HG02759 (cell line): ENCODE measurements at regions not wholly inside any gene's neighbourhood (a gene's known extent, or its start where the extent isn't known, plus 50 kb on each side); places are given as distances from the start of the nearest gene placed in this dataset.
"Not testable (repeated sequence)": the region's sequence is repeated elsewhere in the genome, so short reads cannot be mapped to it uniquely, and the experiment has no call there.

Source experiments
- ATAC-seq: cut with Tn5 transposase; IDR thresholded peaks from one replicate; pipeline ENCODE4 v1.9.1; 2021; ENCODE audit warnings: mild to moderate bottlenecking, moderate library complexity; ENCODE audit not compliant: unreplicated experiment

DNA sequence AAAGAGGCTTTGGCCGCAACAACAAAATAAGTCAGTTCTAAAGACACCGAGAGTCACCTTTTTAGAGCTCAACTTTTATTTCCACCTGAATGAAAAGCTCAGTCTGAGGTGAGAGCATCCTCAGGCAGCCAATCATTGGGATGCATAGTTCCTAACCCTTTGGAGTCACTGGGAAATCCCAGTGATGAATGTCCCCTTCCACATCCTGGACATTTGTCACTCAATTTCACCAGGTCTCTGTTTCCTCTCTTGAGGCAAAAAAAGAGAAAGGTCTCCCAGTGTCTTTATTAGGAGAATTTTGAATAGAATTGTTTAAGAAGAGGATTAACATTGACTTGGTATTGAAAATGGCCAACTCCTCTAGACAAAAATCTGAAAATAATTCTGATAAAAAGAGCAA, 137.5 kb upstream of the SPRED1 start:
- no peak for ATAC-seq

DNA sequence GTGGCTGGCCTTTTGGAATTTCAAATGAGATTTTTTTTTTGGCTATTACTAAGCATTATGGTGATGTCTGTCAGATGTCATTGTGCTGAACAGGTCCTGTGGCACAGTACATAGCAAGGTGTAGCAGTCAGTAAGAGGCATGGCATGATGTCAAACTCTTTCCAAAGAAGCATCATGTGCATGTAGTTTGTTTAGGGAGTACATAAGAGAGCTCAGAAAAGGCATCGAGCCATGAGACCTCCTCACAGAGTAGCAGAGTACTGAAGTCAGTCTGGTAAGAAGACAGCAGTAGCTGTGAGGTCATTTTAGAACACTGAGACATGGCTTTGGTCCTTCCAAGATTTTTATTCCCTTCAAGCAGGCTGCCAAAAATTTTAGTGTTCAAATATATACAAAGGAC, 134.9 kb upstream of the SPRED1 start:
- ATAC-seq = no peak

DNA sequence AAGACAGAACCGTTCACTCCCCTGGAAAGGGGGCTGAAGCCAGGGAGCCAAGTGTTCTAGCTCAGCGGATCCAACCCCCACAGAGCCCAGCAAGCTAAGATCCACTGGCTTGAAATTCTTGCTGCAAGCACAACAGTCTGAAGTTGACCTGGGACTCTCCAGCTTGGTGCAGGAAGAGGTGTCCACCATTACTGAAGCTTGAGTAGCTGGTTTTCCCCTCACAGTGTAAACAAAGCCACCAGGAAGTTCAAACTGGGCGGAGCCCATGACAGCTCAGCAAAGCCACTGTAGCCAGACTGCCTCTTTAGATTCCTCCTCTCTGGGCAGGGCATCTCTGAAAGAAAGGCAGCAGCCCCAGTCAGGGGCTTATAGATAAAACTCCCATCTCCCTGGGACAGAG, 132.8 kb upstream of the SPRED1 start:
- not testable (repeated sequence) for ATAC-seq

DNA sequence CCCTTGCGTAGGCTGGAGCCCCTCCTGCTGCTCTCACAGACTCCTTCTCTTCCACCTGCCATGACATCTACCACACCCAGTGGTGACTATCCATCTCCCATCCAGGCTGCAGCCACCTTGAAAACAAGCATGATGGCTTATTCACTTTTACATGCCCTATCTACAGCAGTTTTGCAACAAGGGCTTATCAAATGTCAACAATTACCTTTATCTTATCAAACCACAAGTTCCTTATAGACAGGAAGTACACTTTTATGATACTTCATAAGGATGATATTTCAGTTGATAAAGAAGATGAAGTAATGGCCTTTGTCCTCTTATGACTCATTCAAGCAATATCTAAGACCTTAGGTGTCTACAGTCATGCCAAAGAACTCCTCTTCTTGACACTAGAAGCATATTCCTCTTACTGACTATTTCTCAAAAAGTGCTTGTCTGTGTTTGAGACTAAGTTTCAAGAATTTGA, 125.3 kb upstream of the SPRED1 start:
- no peak for ATAC-seq

DNA sequence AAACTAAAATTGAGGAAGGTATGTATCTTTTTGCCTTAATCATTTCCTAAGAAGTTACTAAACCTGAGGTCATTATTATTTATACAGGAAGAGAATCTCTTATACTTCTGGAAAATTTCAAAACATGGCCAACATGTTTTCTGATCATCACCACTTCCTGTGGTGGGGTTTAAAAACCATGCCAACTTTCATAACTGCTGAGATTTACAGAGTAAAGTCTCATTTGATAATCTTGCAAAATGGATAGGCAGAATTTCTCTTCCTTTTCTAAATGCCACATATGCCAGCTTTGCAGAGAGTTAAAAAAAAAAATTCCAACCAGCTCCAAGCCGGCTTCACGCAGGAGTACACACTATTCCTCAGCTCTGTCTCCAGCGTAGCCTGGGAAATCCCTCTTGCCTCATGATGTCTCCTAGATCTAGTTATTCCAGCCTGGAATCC, 124.3 kb upstream of the SPRED1 start:
- no peak for ATAC-seq

DNA sequence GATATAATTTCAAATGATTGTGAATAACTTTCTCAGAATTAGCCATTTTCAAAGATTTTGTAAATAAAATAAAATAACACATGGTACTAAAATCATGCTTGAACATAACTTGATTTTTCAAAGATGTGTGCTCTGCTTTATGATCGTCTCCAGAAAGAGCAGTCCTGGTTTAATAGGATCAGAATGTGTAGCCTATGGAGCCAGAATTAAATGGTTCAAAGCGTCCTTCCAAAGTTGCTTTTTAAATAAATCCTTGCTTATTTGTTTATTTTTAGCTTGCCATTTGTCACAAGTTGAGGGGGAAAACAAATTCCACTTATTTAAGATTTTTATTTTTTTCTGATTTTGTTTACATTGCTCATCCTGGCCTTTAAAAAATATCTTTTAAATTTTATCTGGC, 123.7 kb upstream of the SPRED1 start:
- no peak for ATAC-seq

DNA sequence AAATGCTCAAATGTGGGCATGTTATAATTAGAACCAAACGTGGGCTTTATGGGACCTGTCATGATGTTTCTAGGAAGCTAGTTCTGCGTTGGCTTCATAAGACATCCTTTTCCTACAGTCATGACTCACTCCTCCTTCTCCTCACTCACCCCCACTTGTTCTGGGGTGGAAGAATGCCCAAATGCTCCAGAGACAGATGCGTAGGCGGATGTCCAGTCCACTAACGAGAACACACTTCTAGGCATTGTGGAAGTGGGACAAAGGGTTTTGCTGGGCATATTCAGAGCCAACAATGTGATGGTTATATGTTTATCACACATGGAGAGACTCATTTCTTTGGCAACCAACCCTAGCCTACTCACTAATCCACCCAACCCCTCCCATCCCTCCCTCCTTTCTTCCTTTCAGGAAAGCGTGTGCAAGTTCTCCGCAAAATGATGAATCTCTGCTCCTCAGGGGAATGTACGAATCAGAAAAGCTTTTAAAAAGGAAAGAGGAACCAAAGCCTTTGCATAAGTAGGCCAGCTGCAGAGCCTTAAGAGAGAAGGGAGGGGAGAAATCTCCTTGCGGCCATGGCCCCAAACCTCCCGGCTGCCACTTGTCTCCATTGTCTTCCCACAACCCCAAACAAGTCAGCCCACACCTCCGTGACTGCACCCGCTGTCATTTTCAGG, 123.0 kb upstream of the SPRED1 start:
- peak; percentile 69 for ATAC-seq

DNA sequence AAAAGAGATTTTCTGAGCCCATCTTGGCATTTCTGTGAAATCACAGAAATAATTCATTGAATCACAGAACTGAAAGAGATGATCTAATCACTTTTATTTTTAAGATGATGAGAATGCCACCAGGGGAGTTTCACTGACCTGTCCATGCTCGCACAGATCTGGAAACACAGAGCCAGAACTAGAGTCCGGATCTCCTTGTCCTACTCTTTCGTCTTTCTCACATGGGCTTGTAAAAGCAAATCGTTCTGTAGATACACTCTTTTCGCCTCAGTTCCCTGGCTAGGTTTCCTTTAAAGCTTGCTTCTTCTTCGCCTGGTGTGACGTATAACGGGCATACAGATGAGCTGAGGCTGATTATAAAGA, 122.5 kb upstream of the SPRED1 start:
- peak; percentile 40 for ATAC-seq

DNA sequence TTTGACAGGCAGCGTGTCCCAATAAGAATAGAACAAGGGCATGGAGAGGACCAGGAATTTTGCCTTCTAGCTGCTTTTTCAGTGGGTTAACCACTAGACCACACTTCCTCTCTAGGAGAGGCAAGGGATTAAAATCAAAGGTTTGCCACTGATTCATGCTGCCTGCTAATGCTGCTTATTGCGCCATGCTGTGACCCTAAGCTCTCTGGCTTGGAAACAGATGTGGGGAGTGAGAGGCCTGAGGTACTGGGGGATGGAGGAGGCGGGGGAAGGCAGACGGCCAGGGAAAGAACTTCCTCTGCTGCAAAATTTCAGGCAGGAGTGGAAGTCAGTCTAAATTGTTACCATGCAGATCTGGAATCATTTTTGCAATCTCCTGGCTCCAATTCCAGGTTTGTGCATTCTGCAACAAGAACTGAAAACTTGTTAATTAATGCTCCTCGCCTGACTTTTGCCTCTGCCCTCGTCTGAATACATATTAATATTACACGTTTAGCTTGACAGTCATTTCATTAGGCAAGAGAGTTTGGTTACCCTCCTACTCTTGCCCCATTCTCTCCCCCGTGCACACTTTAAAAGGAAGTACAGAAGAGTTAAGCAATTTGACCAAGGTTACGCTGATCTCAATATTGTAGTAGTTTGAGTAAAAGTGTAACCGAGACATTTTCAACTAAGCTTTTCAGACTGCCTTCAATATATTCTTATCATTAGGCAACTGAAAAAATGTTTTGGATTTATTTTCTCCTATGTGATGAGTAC, 121.7 kb upstream of the SPRED1 start:
- ATAC-seq = peak; percentile 61

DNA sequence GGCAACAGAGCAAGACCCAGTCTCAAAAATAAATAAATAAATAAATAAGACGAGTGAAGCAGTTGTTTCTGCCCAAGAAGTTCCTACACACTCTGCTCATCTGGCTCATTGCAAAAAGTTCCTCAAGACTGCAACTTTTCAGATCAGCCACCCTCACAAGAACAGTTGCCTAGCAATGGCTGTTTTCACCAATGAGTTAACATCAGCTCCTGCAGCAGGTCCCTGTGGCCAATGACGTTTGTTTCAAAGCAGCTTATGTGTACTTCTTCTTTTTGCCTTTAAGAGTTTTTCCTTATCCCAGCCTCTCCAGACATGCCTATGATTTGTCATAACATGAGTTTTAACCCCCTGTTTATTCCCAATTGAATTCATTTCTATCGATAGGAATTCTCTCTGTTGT, 118.4 kb upstream of the SPRED1 start:
- ATAC-seq = no peak

DNA sequence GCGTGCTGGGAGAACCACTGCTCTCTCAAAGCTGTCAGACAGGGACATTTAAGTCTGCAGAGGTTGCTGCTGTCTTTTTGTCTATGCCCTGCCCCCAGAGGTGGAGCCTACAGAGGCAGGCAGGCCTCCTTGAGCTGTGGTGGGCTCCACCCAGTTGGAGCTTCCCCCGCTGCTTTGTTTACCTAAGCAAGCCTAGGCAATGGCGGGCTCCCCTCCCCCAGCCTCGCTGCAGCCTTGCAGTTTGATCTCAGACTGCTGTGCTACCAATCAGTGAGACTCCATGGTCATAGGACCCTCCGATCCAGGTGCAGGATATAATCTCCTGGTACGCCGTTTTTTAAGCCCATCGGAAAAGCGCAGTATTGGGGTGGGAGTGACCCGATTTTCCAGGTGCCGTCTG, 110.4 kb upstream of the SPRED1 start:
- not testable (repeated sequence) for ATAC-seq

DNA sequence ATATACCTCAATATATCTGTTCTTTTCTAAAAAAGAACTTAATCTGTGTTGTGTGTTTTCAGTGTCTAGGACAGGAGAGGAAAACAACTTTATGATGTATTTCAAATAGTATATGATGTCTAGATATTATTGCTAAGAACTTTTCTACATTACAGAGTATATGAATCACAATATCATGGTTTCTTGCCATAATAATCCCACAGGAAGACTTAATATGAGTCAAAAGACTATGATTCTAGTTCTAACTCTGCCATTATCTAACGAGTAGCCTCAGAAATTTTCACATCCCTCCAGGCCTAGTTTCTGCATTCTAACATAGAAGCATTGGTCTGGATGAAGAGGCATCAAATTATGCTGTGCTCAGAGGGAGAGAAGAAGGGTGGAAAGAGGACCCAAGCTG, 107.7 kb upstream of the SPRED1 start:
- no peak for ATAC-seq

DNA sequence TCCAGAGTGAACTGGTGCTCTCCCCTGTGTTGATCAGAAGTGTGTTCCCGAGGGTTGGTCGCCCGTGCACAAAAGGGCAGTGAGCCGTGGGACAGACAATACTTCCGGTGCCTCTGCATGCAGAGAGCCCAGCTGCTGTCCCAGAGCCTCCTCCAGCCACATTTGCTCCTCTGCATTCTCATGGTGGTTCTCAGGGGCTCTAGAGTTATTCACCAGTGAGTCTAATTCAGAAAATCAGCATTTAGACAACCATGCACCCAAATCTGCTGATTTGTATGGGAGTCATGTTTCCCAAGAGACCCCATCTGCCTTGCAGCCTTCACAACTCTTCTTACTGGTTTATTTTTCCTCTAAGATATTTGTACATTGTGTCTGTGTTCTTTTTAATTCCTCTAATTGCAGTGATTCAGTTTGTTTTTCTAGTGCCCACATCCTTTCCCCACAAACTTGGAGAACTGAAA, 107.0 kb upstream of the SPRED1 start:
- ATAC-seq = peak; percentile 69

DNA sequence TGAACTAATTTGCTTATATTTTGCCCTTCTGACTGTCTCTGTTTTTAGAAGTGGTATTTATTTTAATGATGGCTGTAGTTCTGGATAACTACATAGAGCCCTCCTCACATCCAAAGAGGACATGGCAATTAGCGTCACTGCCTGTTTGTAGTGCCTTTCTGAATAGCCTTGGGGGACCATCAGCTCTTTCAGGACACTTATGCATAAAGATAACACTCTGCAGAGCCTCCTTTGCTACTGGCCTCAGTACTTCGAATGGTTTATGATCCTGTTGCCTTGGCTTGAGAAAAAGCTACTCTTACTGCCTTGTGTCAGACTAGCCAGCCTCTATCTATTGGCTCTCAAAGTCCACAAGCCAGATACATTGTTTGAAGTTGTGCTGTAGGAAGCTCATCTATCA, 105.4 kb upstream of the SPRED1 start:
- ATAC-seq = no peak

DNA sequence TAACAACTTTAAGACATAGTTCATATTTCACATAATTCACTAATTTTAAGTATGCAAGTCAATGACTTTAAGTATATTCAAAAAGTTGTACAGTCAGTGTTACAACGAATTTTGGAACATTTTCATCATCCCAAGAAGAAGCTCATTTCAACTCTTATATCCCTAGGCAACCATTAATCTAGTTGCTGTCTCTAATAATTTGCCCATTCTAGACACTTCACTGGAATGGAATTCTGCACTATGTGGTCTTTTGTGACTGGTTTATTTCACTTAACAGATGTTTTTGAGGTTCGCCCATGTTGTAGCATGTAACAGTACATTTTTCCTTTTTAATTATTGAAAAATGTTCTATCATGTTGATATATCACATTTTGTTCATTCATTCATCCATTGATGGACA, 104.2 kb upstream of the SPRED1 start:
- no peak for ATAC-seq

DNA sequence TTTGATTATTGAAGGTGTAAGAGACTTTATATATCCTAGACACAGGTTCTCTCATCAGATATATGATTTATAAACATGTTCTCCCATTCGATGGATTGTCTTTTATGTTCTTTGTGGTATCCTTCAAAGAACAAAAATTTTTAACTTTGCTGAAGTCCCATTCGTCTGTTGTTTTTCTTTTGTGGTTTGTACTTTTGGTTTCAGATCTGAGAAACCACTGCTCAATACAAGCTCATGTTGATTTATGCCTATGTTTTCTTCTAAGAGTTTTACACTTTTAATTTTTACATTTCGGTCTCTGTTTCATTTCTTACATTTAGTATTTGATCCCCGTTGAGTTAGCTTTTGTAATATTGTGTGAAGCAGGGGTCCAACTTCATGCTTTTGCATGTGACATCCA, 103.3 kb upstream of the SPRED1 start:
- ATAC-seq = no peak

DNA sequence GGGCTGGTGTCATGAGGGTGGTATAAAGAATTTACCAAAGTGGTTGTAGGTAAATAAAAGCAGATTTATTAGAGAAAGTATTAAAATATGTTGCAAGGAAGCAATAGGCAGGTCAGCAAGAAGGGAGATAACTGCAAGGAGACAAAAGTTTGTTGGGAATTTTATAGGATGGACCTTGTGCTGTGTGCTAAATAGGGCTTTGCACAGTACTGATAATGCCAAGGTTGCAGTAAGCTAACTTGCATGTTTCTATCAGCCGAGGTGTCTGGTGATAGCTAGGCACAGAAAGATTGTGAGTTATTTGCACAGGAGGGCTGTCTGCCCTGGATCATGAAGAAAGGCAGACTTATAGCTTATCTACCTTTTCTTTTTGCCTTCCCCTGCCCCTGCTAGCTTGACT, 102.5 kb upstream of the SPRED1 start:
- no peak for ATAC-seq

DNA sequence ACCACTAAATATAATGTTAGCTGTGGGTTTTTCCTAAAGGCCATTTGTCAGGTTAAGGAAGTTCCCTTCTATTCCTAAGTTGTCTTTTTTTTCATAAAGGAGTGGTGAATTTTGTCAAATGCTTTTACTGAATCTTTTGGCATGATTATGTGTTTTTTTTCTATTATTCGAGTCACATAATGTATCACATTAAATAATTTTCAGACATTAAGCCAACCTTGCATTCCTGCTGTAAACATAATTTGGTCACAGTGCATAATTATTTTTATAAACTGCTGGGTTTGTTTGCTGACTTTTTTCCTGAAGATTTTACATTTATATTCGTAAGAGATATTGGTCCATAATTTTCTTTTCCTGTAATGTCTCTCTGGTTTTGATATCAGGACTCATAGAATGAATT, 101.8 kb upstream of the SPRED1 start:
- no peak for ATAC-seq

DNA sequence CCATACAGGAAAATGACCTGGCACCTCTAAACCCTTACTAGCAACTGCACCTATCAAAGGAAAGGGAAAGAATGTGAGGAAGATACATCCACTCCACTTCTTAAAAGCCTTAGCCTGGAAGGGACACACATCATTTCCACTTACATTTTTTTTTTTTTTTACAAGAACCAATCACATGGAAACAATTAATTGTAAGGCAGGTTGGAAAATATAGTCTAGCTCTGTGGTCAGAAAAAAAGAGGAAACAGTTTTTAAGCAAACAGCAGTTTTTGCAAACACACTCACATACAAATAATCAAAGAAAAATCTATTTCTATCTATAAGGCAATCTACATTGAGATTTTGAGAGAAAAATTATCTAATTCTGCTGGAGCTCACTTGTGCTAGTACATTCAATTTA, 98.9 kb upstream of the SPRED1 start:
- ATAC-seq = no peak

DNA sequence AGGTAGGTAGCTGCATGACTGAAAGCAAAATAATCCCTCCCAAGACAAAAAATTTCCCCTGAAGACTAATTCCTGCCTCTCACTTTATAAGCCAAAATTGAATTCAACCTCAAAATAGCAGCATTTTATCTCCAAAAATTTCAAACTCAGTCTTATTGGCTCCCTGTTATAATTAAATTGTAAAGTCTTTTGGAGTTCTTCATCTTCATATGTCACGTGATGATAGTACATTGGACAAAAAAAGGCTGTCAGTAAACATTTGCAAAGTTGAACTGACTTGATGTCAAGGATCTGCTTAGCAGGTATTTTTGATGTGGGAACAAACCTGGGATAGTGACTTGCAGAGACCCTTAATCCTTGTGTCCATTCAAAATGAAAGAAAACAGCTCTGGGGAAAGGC, 98.4 kb upstream of the SPRED1 start:
- no peak for ATAC-seq

DNA sequence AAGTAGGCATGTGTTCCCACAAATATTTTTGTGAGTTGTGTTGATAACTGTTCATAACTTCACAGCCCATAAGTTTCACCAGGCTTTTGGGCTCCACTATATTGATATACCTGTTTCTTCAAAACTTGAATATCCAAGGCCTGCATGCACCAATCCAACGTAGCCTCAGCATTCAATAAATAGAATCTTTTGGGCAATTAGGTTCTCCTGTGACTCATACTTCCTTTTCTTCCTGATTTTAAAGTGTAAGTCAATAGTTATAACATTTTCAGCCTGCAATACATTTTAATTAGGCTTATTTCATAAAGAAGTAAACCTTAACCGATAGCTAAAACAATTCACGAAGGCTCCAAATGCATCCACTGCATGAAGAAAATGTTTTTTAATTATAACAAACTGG, 97.8 kb upstream of the SPRED1 start:
- no peak for ATAC-seq

DNA sequence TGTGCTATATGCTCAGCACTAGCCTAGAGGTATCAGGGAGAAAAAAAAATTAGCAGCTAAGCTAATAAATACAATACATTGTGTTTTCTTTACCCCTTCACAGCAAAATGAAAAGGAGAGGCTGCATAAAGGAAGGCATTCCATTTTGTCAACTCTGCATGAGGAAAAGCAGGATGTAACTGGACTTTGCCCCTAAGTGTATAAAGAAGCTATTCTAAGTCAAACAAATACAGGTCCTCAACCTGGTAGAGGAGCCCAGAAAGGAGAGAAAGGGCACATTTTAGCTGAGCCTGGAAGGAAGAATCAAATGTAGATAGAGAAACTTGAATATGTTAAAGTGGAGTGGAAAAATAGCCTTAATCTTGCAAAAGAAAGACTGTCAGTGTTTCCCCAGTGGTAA, 89.0 kb upstream of the SPRED1 start:
- ATAC-seq = no peak

DNA sequence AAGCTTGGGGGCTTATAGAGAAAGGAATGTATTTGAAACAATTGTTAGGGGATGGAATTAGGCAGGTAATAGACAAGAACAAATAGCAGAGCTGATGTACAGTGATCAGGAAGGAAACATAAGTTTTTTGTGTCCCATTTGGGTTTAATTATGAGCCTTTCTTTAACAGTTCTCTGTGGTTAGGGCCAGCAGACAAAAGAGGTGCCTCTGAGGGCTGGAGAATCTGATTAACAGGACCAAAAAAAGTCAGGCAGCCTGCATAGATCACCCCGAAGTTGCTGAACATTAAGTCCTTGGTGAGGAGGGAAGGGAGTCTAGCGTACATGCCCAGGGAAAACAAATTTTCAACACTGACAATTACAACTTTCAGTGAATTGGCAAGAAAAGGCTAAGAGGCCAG, 88.6 kb upstream of the SPRED1 start:
- ATAC-seq = no peak
